CD14-positive monocyte (primary cell): ENCODE measurements at regions not wholly inside any gene's neighbourhood (a gene's known extent, or its start where the extent isn't known, plus 50 kb on each side); places are given as distances from the start of the nearest gene placed in this dataset.
A peak's percentile ranks its signal among the peaks of the same experiment; 100 is the strongest.

Source experiments
- DNase-seq, 3 donors: peaks; one replicate each; pipeline ENCODE4 v3.0.0-alpha.2; 2011 to 2022
- H2AFZ ChIP-seq: 2 replicates; pipeline ENCODE4 v1.6.0; 2012; ENCODE audit warnings: mild to moderate bottlenecking, low read depth, low read length, inconsistent platforms; ENCODE audit not compliant: insufficient read depth, poor library complexity, severe bottlenecking
- H3K27ac ChIP-seq, 2 donors: 1 replicate in 1 of 2; 2 replicates in 1 of 2; pipeline ENCODE4 v1.5.1; 2012 to 2013; ENCODE audit warnings: low read length in 2 of 2, control low read depth in 1 of 2, inconsistent platforms in 1 of 2, low read depth in 1 of 2, mild to moderate bottlenecking in 1 of 2
- H3K27me3 ChIP-seq, 2 donors: one replicate each; pipeline versions ENCODE4 v1.6.0 to v1.6.1; 2011 to 2013; ENCODE audit warnings: low read length in 2 of 2; ENCODE audit not compliant: control insufficient read depth in 2 of 2, insufficient read depth in 2 of 2
- H3K36me3 ChIP-seq, 2 donors: replicated peaks in 1 of 2; 1 replicate in 1 of 2; 2 replicates in 1 of 2; pipeline versions ENCODE4 v1.5.1 to v1.6.1; 2012 to 2013; ENCODE audit warnings: low read length in 2 of 2, control low read depth in 1 of 2, inconsistent platforms in 1 of 2, mild to moderate bottlenecking in 1 of 2; ENCODE audit not compliant: insufficient read depth in 2 of 2, control insufficient read depth in 1 of 2
- H3K4me1 ChIP-seq, 2 donors: 1 replicate in 1 of 2; 2 replicates in 1 of 2; pipeline versions ENCODE4 v1.5.1 to v1.6.1; 2012 to 2013; ENCODE audit warnings: low read length in 2 of 2, control low read depth in 1 of 2, inconsistent platforms in 1 of 2, mild to moderate bottlenecking in 1 of 2, moderate library complexity in 1 of 2; ENCODE audit not compliant: insufficient read depth in 2 of 2, control insufficient read depth in 1 of 2
- H3K4me2 ChIP-seq: replicated peaks from 2 replicates; pipeline ENCODE3; 2012; ENCODE audit warnings: low read length, moderate library complexity, mild to moderate bottlenecking; ENCODE audit not compliant: poor library complexity, severe bottlenecking; ENCODE audit errors: extremely low read depth
- H3K4me3 ChIP-seq, 3 experiments: fragments of 200-600 bp in 1 of 3; sonication (generic) in 1 of 3; replicated peaks in 1 of 3; 1 replicate in 2 of 3; 2 replicates in 1 of 3; pipeline ENCODE4 v1.5.1; 2011 to 2013; ENCODE audit warnings: low read length in 3 of 3, mild to moderate bottlenecking in 3 of 3, control low read depth in 2 of 3, low read depth in 2 of 3, inconsistent platforms in 1 of 3, moderate library complexity in 1 of 3
- H3K79me2 ChIP-seq: 2 replicates; pipeline ENCODE4 v1.6.0; 2012; ENCODE audit warnings: mild to moderate bottlenecking, control low read depth, inconsistent platforms, low read length, moderate library complexity; ENCODE audit not compliant: insufficient read depth
- H3K9ac ChIP-seq: 2 replicates; pipeline ENCODE4 v1.6.0; 2017; ENCODE audit warnings: low read length, mild to moderate bottlenecking; ENCODE audit not compliant: insufficient read depth, poor library complexity, severe bottlenecking
- H3K9me3 ChIP-seq, 2 donors: replicated peaks in 1 of 2; 1 replicate in 1 of 2; 2 replicates in 1 of 2; pipeline versions ENCODE4 v1.5.1 to v1.6.1; 2012 to 2013; ENCODE audit warnings: low read length in 2 of 2, control low read depth in 1 of 2; ENCODE audit not compliant: control insufficient read depth in 1 of 2, insufficient read depth in 1 of 2
- H4K20me1 ChIP-seq: 2 replicates; pipeline ENCODE4 v1.6.0; 2012; ENCODE audit warnings: mild to moderate bottlenecking, low read length, control low read depth, moderate library complexity; ENCODE audit not compliant: insufficient read depth
- H3K27ac Mint-ChIP-seq, 7 donors: one replicate each; pipeline ENCODE4 v1.8.0; 2020; ENCODE audit warnings: mild to moderate bottlenecking in 7 of 7, mixed read lengths in 7 of 7, moderate library complexity in 6 of 7, inconsistent platforms in 2 of 7
- H3K27me3 Mint-ChIP-seq, 3 donors: one replicate each; pipeline ENCODE4 v1.8.0; 2021 to 2022; ENCODE audit warnings: low read depth in 3 of 3, mild to moderate bottlenecking in 3 of 3, mixed read lengths in 3 of 3, moderate library complexity in 3 of 3, inconsistent platforms in 1 of 3
- H3K36me3 Mint-ChIP-seq, 2 donors: one replicate each; pipeline ENCODE4 v1.8.0; 2020; ENCODE audit warnings: mixed read lengths in 2 of 2, inconsistent platforms in 1 of 2, mild to moderate bottlenecking in 1 of 2
- H3K4me1 Mint-ChIP-seq: one replicate; pipeline ENCODE4 v1.8.0; 2020; ENCODE audit warnings: mild to moderate bottlenecking, mixed read lengths
- H3K4me3 Mint-ChIP-seq, 2 donors: one replicate each; pipeline ENCODE4 v1.8.0; 2020; ENCODE audit warnings: mild to moderate bottlenecking in 2 of 2, mixed read lengths in 2 of 2, moderate library complexity in 1 of 2
- H3K9me3 Mint-ChIP-seq, 7 donors: one replicate each; pipeline ENCODE4 v1.8.0; 2020 to 2022; ENCODE audit warnings: mixed read lengths in 7 of 7, mild to moderate bottlenecking in 6 of 7, moderate library complexity in 6 of 7, inconsistent platforms in 2 of 7
- WGBS: methylation state at CpG from one replicate; pipeline ENCODE4 v1.1.5; 2013; ENCODE audit warnings: missing lambda C conversion rate; ENCODE audit not compliant: insufficient coverage; 5-methylcytosine and 5-hydroxymethylcytosine counted together
- intact Hi-C, 2 donors: fragments of 100-400 bp; cut with micrococcal nuclease; formaldehyde crosslinking; loops; one replicate each; pipeline versions ENCODE4 v1.15.0 to v1.15.1; 2023
- TF ChIP-seq, protein P1 (sequence below): fragments of 200-600 bp; IDR thresholded peaks from one replicate; pipeline ENCODE4 v1.8.0; 2022; ENCODE audit warnings: antibody characterized with exemption, mild to moderate bottlenecking

DNA sequence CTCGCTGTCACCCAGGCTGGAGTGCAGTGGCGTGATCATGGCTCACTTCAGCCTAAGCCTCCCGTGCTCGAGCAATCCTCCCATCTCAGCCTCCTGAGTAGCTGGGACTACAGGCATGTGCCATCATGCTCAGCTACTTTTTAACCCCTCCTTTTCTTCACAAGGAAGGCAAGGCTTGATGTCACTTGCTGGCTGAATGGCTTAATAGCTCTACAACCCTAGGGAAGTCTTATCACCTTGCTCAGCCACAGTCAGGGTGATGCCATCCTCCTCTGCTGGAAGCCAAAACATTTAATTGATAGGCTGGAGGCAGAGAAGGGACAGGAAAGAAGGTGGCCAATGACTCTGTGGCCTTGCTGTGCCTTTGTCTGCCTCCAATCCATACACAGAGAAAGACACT lies 131.9 kb downstream of the MED15 start:
- no peaks in the 10 kb centered on the region for H3K79me2 ChIP-seq
- Mint-ChIP-seq H3K36me3 (no peaks in the 10 kb centered on the region), H3K4me3 (no peak overlapping the region), H3K4me1 (no peaks in the 10 kb centered on the region), H3K27me3 (peaks cover 0 to 8% (median 7%) of the 10 kb centered on the region in 3 donors), H3K27ac (peak overlapping the region in 1 of 7 donors; percentile 47), H3K9me3 (peaks cover 0 to 6% (median 4%) of the 10 kb centered on the region in 7 donors)
- H4K20me1 ChIP-seq: no peaks in the 10 kb centered on the region
- DNase-seq: no peak
- H2AFZ ChIP-seq: no peak overlapping the region
- H3K9ac ChIP-seq: no peak overlapping the region
- H3K27ac ChIP-seq: no peak overlapping the region
- no peaks in the 10 kb centered on the region for H3K36me3 ChIP-seq
- no peak overlapping the region for H3K4me3 ChIP-seq
- no peak overlapping the region for H3K4me2 ChIP-seq
- intact Hi-C loops: no loop called here
- 92% methylated on average over 4 of the region's 4 CpGs for WGBS
- no peaks in the 10 kb centered on the region for H3K9me3 ChIP-seq
- no peaks in the 10 kb centered on the region for H3K27me3 ChIP-seq
- H3K4me1 ChIP-seq: no peaks in the 10 kb centered on the region
- TF ChIP-seq, protein P1, sequence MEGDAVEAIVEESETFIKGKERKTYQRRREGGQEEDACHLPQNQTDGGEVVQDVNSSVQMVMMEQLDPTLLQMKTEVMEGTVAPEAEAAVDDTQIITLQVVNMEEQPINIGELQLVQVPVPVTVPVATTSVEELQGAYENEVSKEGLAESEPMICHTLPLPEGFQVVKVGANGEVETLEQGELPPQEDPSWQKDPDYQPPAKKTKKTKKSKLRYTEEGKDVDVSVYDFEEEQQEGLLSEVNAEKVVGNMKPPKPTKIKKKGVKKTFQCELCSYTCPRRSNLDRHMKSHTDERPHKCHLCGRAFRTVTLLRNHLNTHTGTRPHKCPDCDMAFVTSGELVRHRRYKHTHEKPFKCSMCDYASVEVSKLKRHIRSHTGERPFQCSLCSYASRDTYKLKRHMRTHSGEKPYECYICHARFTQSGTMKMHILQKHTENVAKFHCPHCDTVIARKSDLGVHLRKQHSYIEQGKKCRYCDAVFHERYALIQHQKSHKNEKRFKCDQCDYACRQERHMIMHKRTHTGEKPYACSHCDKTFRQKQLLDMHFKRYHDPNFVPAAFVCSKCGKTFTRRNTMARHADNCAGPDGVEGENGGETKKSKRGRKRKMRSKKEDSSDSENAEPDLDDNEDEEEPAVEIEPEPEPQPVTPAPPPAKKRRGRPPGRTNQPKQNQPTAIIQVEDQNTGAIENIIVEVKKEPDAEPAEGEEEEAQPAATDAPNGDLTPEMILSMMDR: no peak

DNA sequence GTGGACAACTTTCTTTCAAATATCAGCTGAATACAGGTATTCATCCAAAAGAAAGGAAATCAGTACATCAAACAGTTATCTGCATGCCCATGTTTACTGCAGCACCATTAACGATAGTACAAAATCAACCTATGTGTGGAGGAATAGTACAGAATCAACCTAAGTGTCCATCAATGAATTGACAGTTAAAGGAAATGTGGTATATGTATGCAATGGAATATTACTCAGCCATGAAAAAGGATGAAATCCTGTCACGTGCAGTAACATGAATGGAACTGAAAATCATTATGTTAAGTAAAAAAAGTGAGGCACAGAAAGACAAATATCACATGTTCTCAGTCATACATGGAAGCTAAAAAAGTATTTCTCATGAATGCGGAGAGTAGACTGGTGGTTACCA lies 132.3 kb downstream of the MED15 start:
- Mint-ChIP-seq H3K4me1 (no peaks in the 10 kb centered on the region), H3K9me3 (peaks cover 0 to 6% (median 4%) of the 10 kb centered on the region in 7 donors), H3K27me3 (peaks cover 0 to 8% (median 7%) of the 10 kb centered on the region in 3 donors), H3K27ac (no peak overlapping the region), H3K36me3 (no peaks in the 10 kb centered on the region), H3K4me3 (no peak overlapping the region)
- Histone ChIP-seq H3K79me2 (no peaks in the 10 kb centered on the region), H3K27ac (no peak overlapping the region), H3K4me1 (no peaks in the 10 kb centered on the region), H4K20me1 (no peaks in the 10 kb centered on the region), H3K36me3 (no peaks in the 10 kb centered on the region), H2AFZ (no peak overlapping the region), H3K27me3 (no peaks in the 10 kb centered on the region), H3K9ac (no peak overlapping the region), H3K4me3 (no peak overlapping the region), H3K9me3 (no peaks in the 10 kb centered on the region), H3K4me2 (no peak overlapping the region)
- DNase-seq: no peak
- intact Hi-C loops: no loop called here
- TF ChIP-seq, protein P1: no peak
- 100% methylated on average over 1 of the region's 3 CpGs for WGBS
